ENCODE measurements at regions not wholly inside any gene's neighbourhood (a gene's known extent, or its start where the extent isn't known, plus 50 kb on each side); places are given as distances from the start of the nearest gene placed in this dataset.

- intact Hi-C loops (cut with micrococcal nuclease): no loop called here
- H3K4me1 ChIP-seq (ENCODE audit: insufficient read depth, low read length): no peaks in the 10 kb centered on the region
- H3K4me3 ChIP-seq (ENCODE audit: low read length): no peak overlapping the region
- H3K4me2 ChIP-seq (ENCODE audit: low read length): no peak overlapping the region
- ChIA-PET CTCF (no interaction called here), POLR2A (ENCODE audit: unreplicated experiment) (no interaction called here)
- no peaks in the 10 kb centered on the region for H3F3A ChIP-seq (ENCODE audit: low read length, unreplicated experiment)
- DNase-seq (no peak), ATAC-seq (no peak)
- no peak overlapping the region for H2AFZ ChIP-seq (ENCODE audit: low read length)
- no peaks in the 10 kb centered on the region for H3K9me2 ChIP-seq (replicated peaks; ENCODE audit: low read length)
- H3K79me2 ChIP-seq (ENCODE audit: low read length): no peaks in the 10 kb centered on the region
- H3K27ac ChIP-seq (ENCODE audit: low read length): no peak overlapping the region
- TF ChIP-seq CTCF (conservative IDR thresholded peaks at IDR 0.05; ENCODE audit: low read depth, low read length) (no peak), EZH2phosphoT487 (IDR thresholded peaks at IDR 0.05; ENCODE audit: borderline replicate concordance, low read length) (no peak), EZH2 (IDR thresholded peaks at IDR 0.05; ENCODE audit: low read length, unreplicated experiment) (no peak)
- no peak overlapping the region for H3K9ac ChIP-seq (ENCODE audit: low read length)
- no peaks in the 10 kb centered on the region for H3K9me3 ChIP-seq (ENCODE audit: low read length)
- no peaks in the 10 kb centered on the region for H3K36me3 ChIP-seq (ENCODE audit: low read depth, low read length)
- H4K20me1 ChIP-seq (ENCODE audit: low read length): no peaks in the 10 kb centered on the region
- BruUV-seq (replicated peaks): no TSS peak
- no peaks in the 10 kb centered on the region for H3K27me3 ChIP-seq (ENCODE audit: low read length)
Measured at GRCh38 chr11:92316106-92316809, 91.6 kb downstream of the FAT3 start.

DNA sequence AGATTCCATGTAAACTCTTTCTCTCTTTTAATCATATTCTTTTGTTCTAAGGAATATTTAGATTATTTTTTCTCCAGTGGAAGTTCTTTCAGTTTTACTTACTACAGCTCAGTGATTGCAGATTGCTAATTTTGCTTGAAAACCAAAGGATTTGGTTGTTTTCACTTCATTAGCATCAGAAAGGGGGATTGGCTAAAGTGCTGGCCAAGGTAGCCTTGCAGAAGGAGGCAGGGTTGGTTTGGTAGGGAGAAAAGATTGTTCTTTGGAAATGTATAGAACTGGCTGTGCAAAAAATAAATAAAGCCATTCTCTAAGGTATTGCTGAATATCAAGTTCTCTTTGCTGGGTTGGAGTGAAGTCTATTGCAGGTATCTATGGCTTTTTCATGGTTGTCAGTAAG, 92.6 kb downstream of the FAT3 start:
- Histone ChIP-seq H3F3A (ENCODE audit: low read length, unreplicated experiment) (no peaks in the 10 kb centered on the region), H4K20me1 (ENCODE audit: low read length) (no peaks in the 10 kb centered on the region), H3K9me2 (replicated peaks; ENCODE audit: low read length) (no peaks in the 10 kb centered on the region), H2AFZ (ENCODE audit: low read length) (no peak overlapping the region), H3K79me2 (ENCODE audit: low read length) (no peaks in the 10 kb centered on the region), H3K9me3 (ENCODE audit: low read length) (no peaks in the 10 kb centered on the region), H3K36me3 (ENCODE audit: low read depth, low read length) (no peaks in the 10 kb centered on the region), H3K4me3 (ENCODE audit: low read length) (no peak overlapping the region), H3K9ac (ENCODE audit: low read length) (no peak overlapping the region), H3K4me2 (ENCODE audit: low read length) (no peak overlapping the region), H3K4me1 (ENCODE audit: insufficient read depth, low read length) (no peaks in the 10 kb centered on the region), H3K27me3 (ENCODE audit: low read length) (no peaks in the 10 kb centered on the region), H3K27ac (ENCODE audit: low read length) (no peak overlapping the region)
- POLR2A ChIA-PET (ENCODE audit: unreplicated experiment): no interaction called here
- intact Hi-C loops (cut with micrococcal nuclease): no loop called here
- ATAC-seq (no peak), DNase-seq (no peak)
- CTCF ChIA-PET: no interaction called here
- no peak for TF ChIP-seq CTCF (conservative IDR thresholded peaks at IDR 0.05; ENCODE audit: low read depth, low read length)
- TF ChIP-seq EZH2 (IDR thresholded peaks at IDR 0.05; ENCODE audit: low read length, unreplicated experiment): no peak
- no peak for TF ChIP-seq EZH2phosphoT487 (IDR thresholded peaks at IDR 0.05; ENCODE audit: borderline replicate concordance, low read length)
- no TSS peak for BruUV-seq (replicated peaks)

DNA sequence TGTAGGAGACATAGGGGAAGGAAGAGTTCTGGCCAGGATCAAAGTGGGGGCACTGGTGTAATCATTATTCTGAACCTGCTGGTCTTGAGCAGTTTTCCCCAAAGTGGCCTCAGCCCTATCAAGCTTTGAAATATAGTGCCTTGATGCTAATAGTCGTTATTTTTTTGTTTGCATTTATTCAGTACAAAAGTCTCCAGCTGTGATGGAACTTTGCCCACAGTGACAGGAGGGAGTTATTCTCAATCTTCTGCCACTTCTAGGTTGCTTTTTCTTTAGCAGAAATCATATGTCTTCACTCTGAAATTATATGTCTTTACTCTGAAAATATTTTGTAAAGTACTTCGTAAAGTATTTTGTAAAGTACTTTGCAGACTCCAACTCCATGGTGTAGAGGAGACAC, 93.1 kb downstream of the FAT3 start:
- Histone ChIP-seq H3K9me3 (ENCODE audit: low read length) (no peaks in the 10 kb centered on the region), H3K4me1 (ENCODE audit: insufficient read depth, low read length) (no peaks in the 10 kb centered on the region), H3K27ac (ENCODE audit: low read length) (no peak overlapping the region), H3F3A (ENCODE audit: low read length, unreplicated experiment) (no peaks in the 10 kb centered on the region), H3K9ac (ENCODE audit: low read length) (no peak overlapping the region), H3K79me2 (ENCODE audit: low read length) (no peaks in the 10 kb centered on the region), H3K36me3 (ENCODE audit: low read depth, low read length) (no peaks in the 10 kb centered on the region), H3K4me3 (ENCODE audit: low read length) (no peak overlapping the region), H4K20me1 (ENCODE audit: low read length) (no peaks in the 10 kb centered on the region), H3K9me2 (replicated peaks; ENCODE audit: low read length) (no peaks in the 10 kb centered on the region), H3K4me2 (ENCODE audit: low read length) (no peak overlapping the region), H2AFZ (ENCODE audit: low read length) (no peak overlapping the region), H3K27me3 (ENCODE audit: low read length) (no peaks in the 10 kb centered on the region)
- no peak for TF ChIP-seq CTCF (conservative IDR thresholded peaks at IDR 0.05; ENCODE audit: low read depth, low read length)
- no peak for TF ChIP-seq EZH2 (IDR thresholded peaks at IDR 0.05; ENCODE audit: low read length, unreplicated experiment)
- no peak for TF ChIP-seq EZH2phosphoT487 (IDR thresholded peaks at IDR 0.05; ENCODE audit: borderline replicate concordance, low read length)
- no TSS peak for BruUV-seq (replicated peaks)
- no peak for ATAC-seq
- no peak for DNase-seq
- intact Hi-C loops (cut with micrococcal nuclease): no loop called here
- CTCF ChIA-PET: no interaction called here
- POLR2A ChIA-PET (ENCODE audit: unreplicated experiment): no interaction called here
